Activated B cell treated with CpG ODN at 0.5 μM for 24 hours (primary cell): ENCODE measurements at regions not wholly inside any gene's neighbourhood (a gene's known extent, or its start where the extent isn't known, plus 50 kb on each side); places are given as distances from the start of the nearest gene placed in this dataset.
"Not testable (repeated sequence)": the region's sequence is repeated elsewhere in the genome, so short reads cannot be mapped to it uniquely, and the experiment has no call there.

ENCODE experiments used
- ATAC-seq: fragments of 200-7000 bp; cut with Tn5 transposase; one replicate; pipeline ENCODE4 v1.10.0; 2021; ENCODE audit warnings: low read depth, mild to moderate bottlenecking, moderate library complexity
- CTCF ChIA-PET: fragments of 350-600 bp; sonication (Branson Sonifier 250); formaldehyde crosslinking; loops from one replicate; lab custom pipeline; 2021; ENCODE audit warnings: antibody characterized with exemption; lab: Charles Lee
- POLR2A ChIA-PET: fragments of 350-600 bp; sonication (Branson Sonifier 250); formaldehyde crosslinking; loops from one replicate; lab custom pipeline; 2021; ENCODE audit warnings: antibody characterized with exemption; lab: Charles Lee
- DNase-seq: peaks from one replicate; pipeline ENCODE4 v3.0.0; 2022
- H3K27ac Mint-ChIP-seq: one replicate; pipeline ENCODE4 v1.8.0; 2020; ENCODE audit warnings: mixed read lengths
- H3K27me3 Mint-ChIP-seq: one replicate; pipeline ENCODE4 v1.8.0; 2021; ENCODE audit warnings: mixed read lengths
- H3K36me3 Mint-ChIP-seq: one replicate; pipeline ENCODE4 v1.8.0; 2021; ENCODE audit warnings: low read depth, mixed read lengths
- H3K4me1 Mint-ChIP-seq: one replicate; pipeline ENCODE4 v1.8.0; 2021; ENCODE audit warnings: mixed read lengths
- H3K4me3 Mint-ChIP-seq: one replicate; pipeline ENCODE4 v1.8.0; 2020; ENCODE audit warnings: mild to moderate bottlenecking, mixed read lengths
- H3K9me3 Mint-ChIP-seq: one replicate; pipeline ENCODE4 v1.8.0; 2020; ENCODE audit warnings: mixed read lengths
- CTCF ChIP-seq: fragments of 200-600 bp; IDR thresholded peaks from one replicate; pipeline ENCODE4 v1.8.0; 2022; ENCODE audit warnings: antibody characterized with exemption, mild to moderate bottlenecking
- intact Hi-C: fragments of 100-400 bp; cut with micrococcal nuclease; formaldehyde crosslinking; loops from one replicate; pipeline ENCODE4 v1.15.1; 2024

- ChIA-PET CTCF (no interaction called here), POLR2A (no interaction called here)
- Mint-ChIP-seq H3K27me3 (no peaks in the 10 kb centered on the region), H3K4me3 (no peak overlapping the region), H3K36me3 (no peaks in the 10 kb centered on the region), H3K4me1 (peaks cover 2% of the 10 kb centered on the region), H3K9me3 (no peaks in the 10 kb centered on the region), H3K27ac (no peak overlapping the region)
- no peak for TF ChIP-seq CTCF
- intact Hi-C loops = no loop called here
- ATAC-seq (no peak), DNase-seq (no peak)
These were observed 921.9 kb upstream of the DIAPH2 start for GRCh38 chrX:95762716-95763115.

- ATAC-seq (no peak), DNase-seq (no peak)
- intact Hi-C loops = no loop called here
- Mint-ChIP-seq H3K4me3 (no peak overlapping the region), H3K4me1 (peaks cover 2% of the 10 kb centered on the region), H3K9me3 (no peaks in the 10 kb centered on the region), H3K27me3 (no peaks in the 10 kb centered on the region), H3K27ac (no peak overlapping the region), H3K36me3 (no peaks in the 10 kb centered on the region)
- TF ChIP-seq CTCF = no peak
- CTCF ChIA-PET = no interaction called here
- POLR2A ChIA-PET = no interaction called here
These were observed 919.6 kb upstream of the DIAPH2 start for GRCh38 chrX:95764972-95765451.

GRCh38 chrX:95771198-95771597 lies 913.4 kb upstream of the DIAPH2 start:
- H3K4me3 Mint-ChIP-seq, H3K36me3 Mint-ChIP-seq, H3K27me3 Mint-ChIP-seq, ATAC-seq, H3K27ac Mint-ChIP-seq, H3K9me3 Mint-ChIP-seq, H3K4me1 Mint-ChIP-seq, POLR2A ChIA-PET, CTCF ChIA-PET, intact Hi-C loops, DNase-seq: not testable (repeated sequence)

- Mint-ChIP-seq H3K27ac (no peak overlapping the region), H3K9me3 (peaks cover 3% of the 10 kb centered on the region), H3K36me3 (no peaks in the 10 kb centered on the region), H3K4me3 (no peak overlapping the region), H3K4me1 (no peaks in the 10 kb centered on the region), H3K27me3 (no peaks in the 10 kb centered on the region)
- no peak for TF ChIP-seq CTCF
- CTCF ChIA-PET = no interaction called here
- POLR2A ChIA-PET = no interaction called here
- DNase-seq = no peak
- no peak for ATAC-seq
- intact Hi-C loops = no loop called here
These were observed 892.8 kb upstream of the DIAPH2 start for GRCh38 chrX:95791876-95792275.

GRCh38 chrX:95797344-95797743 lies 887.3 kb upstream of the DIAPH2 start:
- intact Hi-C loops = no loop called here
- POLR2A ChIA-PET = no interaction called here
- no peaks in the 10 kb centered on the region for H3K36me3 Mint-ChIP-seq
- H3K4me3 Mint-ChIP-seq = no peak overlapping the region
- no peaks in the 10 kb centered on the region for H3K27me3 Mint-ChIP-seq
- TF ChIP-seq CTCF = no peak
- CTCF ChIA-PET = no interaction called here
- DNase-seq (no peak), ATAC-seq (no peak)
- H3K4me1 Mint-ChIP-seq = no peaks in the 10 kb centered on the region
- H3K27ac Mint-ChIP-seq = no peak overlapping the region
- no peaks in the 10 kb centered on the region for H3K9me3 Mint-ChIP-seq

GRCh38 chrX:95823796-95824195 lies 860.8 kb upstream of the DIAPH2 start:
- intact Hi-C loops = no loop called here
- DNase-seq (no peak), ATAC-seq (no peak)
- no peak overlapping the region for H3K4me3 Mint-ChIP-seq
- CTCF ChIA-PET = no interaction called here
- H3K36me3 Mint-ChIP-seq = no peaks in the 10 kb centered on the region
- TF ChIP-seq CTCF = no peak
- no peaks in the 10 kb centered on the region for H3K27me3 Mint-ChIP-seq
- H3K4me1 Mint-ChIP-seq = no peaks in the 10 kb centered on the region
- no peaks in the 10 kb centered on the region for H3K9me3 Mint-ChIP-seq
- H3K27ac Mint-ChIP-seq = no peak overlapping the region
- POLR2A ChIA-PET = no interaction called here
